ENCODE measurements at regions not wholly inside any gene's neighbourhood (a gene's known extent, or its start where the extent isn't known, plus 50 kb on each side); places are given as distances from the start of the nearest gene placed in this dataset.

GRCh38 chr6:85126485-85127167, 323.3 kb upstream of the NT5E start:
- DNase-seq = no peak

GRCh38 chr6:85125526-85125925, 324.4 kb upstream of the NT5E start:
- DNase-seq = no peak

- DNase-seq = no peak
Observed at GRCh38 chr6:85124472-85125354, 325.2 kb upstream of the NT5E start.

- no peak for DNase-seq
Observed at GRCh38 chr6:85121158-85121557, 328.7 kb upstream of the NT5E start.

- DNase-seq = no peak
Observed at GRCh38 chr6:85118652-85119235, 331.1 kb upstream of the NT5E start.

- no peak for DNase-seq
Observed at GRCh38 chr6:85118233-85118632, 331.6 kb upstream of the NT5E start.

GRCh38 chr6:85116475-85116874, 333.4 kb upstream of the NT5E start:
- no peak for DNase-seq

GRCh38 chr6:85115876-85116275, 334.0 kb upstream of the NT5E start:
- no peak for DNase-seq

GRCh38 chr6:85115376-85115775, 334.5 kb upstream of the NT5E start:
- no peak for DNase-seq

GRCh38 chr6:85114581-85114935, 335.3 kb upstream of the NT5E start:
- no peak for DNase-seq

GRCh38 chr6:85113934-85114580, 335.8 kb upstream of the NT5E start:
- no peak for DNase-seq

- DNase-seq = no peak
Observed at GRCh38 chr6:85112540-85112939, 337.3 kb upstream of the NT5E start.

GRCh38 chr6:85111481-85112011, 338.3 kb upstream of the NT5E start:
- DNase-seq = no peak

- no peak for DNase-seq
Observed at GRCh38 chr6:85110943-85111342, 338.9 kb upstream of the NT5E start.

GRCh38 chr6:85107701-85108100, 342.2 kb upstream of the NT5E start:
- no peak for DNase-seq

GRCh38 chr6:85096976-85097375, 332.6 kb upstream of the TBX18 start:
- no peak for DNase-seq

GRCh38 chr6:85092226-85092625, 327.8 kb upstream of the TBX18 start:
- no peak for DNase-seq

GRCh38 chr6:85089255-85089654, 324.9 kb upstream of the TBX18 start:
- no peak for DNase-seq

- no peak for DNase-seq
Observed at GRCh38 chr6:85085875-85086274, 321.5 kb upstream of the TBX18 start.

- DNase-seq = no peak
Observed at GRCh38 chr6:85081102-85081501, 316.7 kb upstream of the TBX18 start.

GRCh38 chr6:85079761-85080160, 315.4 kb upstream of the TBX18 start:
- no peak for DNase-seq

- DNase-seq = no peak
Observed at GRCh38 chr6:85078058-85078457, 313.7 kb upstream of the TBX18 start.

GRCh38 chr6:85077098-85077497, 312.7 kb upstream of the TBX18 start:
- DNase-seq = no peak

Data from NCI-H446 treated with DMSO at 0.1 percent for 48 hours (cell line).